ENCODE measurements at regions not wholly inside any gene's neighbourhood (a gene's known extent, or its start where the extent isn't known, plus 50 kb on each side); places are given as distances from the start of the nearest gene placed in this dataset.

DNA sequence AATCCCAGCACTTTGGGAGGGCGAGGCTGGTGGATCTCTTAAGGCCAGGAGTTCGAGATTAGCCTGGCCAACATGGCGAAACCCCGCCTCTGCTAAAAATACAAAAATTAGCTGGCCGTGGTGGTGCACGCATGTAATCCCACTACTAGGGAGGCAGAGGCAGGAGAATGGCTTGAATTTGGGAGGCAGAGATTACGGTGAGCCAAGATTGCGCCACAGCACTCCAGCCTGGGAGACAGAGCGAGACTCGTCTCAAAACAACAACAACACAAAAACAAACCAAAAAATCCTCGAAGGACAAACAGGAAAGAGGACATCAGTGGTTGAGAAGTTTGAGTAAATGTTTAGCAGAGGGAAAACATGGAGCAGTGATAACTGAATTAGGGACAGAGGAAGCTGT lies 52.3 kb upstream of the FAM3C start:
- H3K36me3 ChIP-seq = no peaks in the 10 kb centered on the region
- in situ Hi-C loops (cut with MboI; ENCODE audit: low sequenced_read_pairs in 4 of 4) (no loop called here), intact Hi-C loops (cut with DNase I; ENCODE audit: low total_unique reads) (no loop called here)
- TF ChIP-seq, protein P1, sequence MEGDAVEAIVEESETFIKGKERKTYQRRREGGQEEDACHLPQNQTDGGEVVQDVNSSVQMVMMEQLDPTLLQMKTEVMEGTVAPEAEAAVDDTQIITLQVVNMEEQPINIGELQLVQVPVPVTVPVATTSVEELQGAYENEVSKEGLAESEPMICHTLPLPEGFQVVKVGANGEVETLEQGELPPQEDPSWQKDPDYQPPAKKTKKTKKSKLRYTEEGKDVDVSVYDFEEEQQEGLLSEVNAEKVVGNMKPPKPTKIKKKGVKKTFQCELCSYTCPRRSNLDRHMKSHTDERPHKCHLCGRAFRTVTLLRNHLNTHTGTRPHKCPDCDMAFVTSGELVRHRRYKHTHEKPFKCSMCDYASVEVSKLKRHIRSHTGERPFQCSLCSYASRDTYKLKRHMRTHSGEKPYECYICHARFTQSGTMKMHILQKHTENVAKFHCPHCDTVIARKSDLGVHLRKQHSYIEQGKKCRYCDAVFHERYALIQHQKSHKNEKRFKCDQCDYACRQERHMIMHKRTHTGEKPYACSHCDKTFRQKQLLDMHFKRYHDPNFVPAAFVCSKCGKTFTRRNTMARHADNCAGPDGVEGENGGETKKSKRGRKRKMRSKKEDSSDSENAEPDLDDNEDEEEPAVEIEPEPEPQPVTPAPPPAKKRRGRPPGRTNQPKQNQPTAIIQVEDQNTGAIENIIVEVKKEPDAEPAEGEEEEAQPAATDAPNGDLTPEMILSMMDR (IDR thresholded peaks at IDR 0.05 in 4 of 5, conservative IDR thresholded peaks at IDR 0.05 in 1 of 5) = no peak
- no peak for TF ChIP-seq POLR2A (IDR thresholded peaks at IDR 0.05)
- DNase-seq = no peak
- no peaks in the 10 kb centered on the region for H3K27me3 ChIP-seq
- H3K4me1 ChIP-seq = no peaks in the 10 kb centered on the region
- H3K27ac ChIP-seq = no peak overlapping the region
- no peak for ATAC-seq
- H3K4me3 ChIP-seq = no peak overlapping the region
- no peaks in the 10 kb centered on the region for H3K9me3 ChIP-seq

- peak in 1 of 2 donors; percentile 44 for ATAC-seq
- no peak overlapping the region for H3K4me3 ChIP-seq
Observed at GRCh38 chr7:121447911-121448300, 51.8 kb upstream of the FAM3C start.

GRCh38 chr7:121447243-121447910 lies 51.3 kb upstream of the FAM3C start:
- peak; percentile 56 to 62 for ATAC-seq
- TF ChIP-seq, protein P1 (IDR thresholded peaks at IDR 0.05 in 4 of 5, conservative IDR thresholded peaks at IDR 0.05 in 1 of 5) = no peak
- no peak for TF ChIP-seq POLR2A (IDR thresholded peaks at IDR 0.05)
- peak; percentile 13 to 45 for DNase-seq
- in situ Hi-C loops (cut with MboI; ENCODE audit: low sequenced_read_pairs in 4 of 4) (no loop called here), intact Hi-C loops (cut with DNase I; ENCODE audit: low total_unique reads) (no loop called here)
- H3K36me3 ChIP-seq = no peaks in the 10 kb centered on the region
- H3K4me3 ChIP-seq = no peak overlapping the region
- no peaks in the 10 kb centered on the region for H3K27me3 ChIP-seq
- no peaks in the 10 kb centered on the region for H3K4me1 ChIP-seq
- peak overlapping the region in 3 of 4 donors; percentile 21 to 51 (median 41) for H3K27ac ChIP-seq
- no peaks in the 10 kb centered on the region for H3K9me3 ChIP-seq

More at GRCh38 chr7:121447911-121448300, 51.8 kb upstream of the FAM3C start:
- H3K9me3 ChIP-seq = no peaks in the 10 kb centered on the region
- no peaks in the 10 kb centered on the region for H3K27me3 ChIP-seq
- peak overlapping the region in 3 of 4 donors; percentile 21 to 51 (median 41) for H3K27ac ChIP-seq
- in situ Hi-C loops (cut with MboI; ENCODE audit: low sequenced_read_pairs in 4 of 4) (no loop called here), intact Hi-C loops (cut with DNase I; ENCODE audit: low total_unique reads) (no loop called here)
- H3K4me1 ChIP-seq = no peaks in the 10 kb centered on the region
- DNase-seq = no peak
- TF ChIP-seq, protein P1 (IDR thresholded peaks at IDR 0.05 in 4 of 5, conservative IDR thresholded peaks at IDR 0.05 in 1 of 5) = no peak
- TF ChIP-seq POLR2A (IDR thresholded peaks at IDR 0.05) = no peak
- H3K36me3 ChIP-seq = no peaks in the 10 kb centered on the region

DNA sequence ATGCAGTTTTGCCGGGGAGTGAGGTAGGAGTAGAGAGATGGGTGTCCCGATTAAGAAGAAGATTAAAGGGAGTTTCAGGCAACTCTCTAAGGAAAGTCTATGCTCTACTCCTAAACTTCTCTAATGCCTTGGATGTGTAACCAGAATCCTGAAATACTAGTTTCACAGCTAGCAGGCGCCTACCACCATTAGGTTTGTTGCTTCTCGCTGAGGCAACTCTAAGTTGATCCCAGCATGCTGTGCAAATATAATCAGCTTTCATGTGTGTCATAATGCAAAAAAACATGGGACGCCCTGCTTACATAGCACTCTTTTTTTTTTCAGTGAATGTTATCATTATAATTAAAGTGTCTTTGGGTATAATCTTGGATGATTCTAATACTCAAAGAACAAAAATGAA lies 50.4 kb upstream of the FAM3C start:
- H3K4me3 ChIP-seq = no peak overlapping the region
- intact Hi-C loops (cut with DNase I; ENCODE audit: low total_unique reads) (no loop called here), in situ Hi-C loops (cut with MboI; ENCODE audit: low sequenced_read_pairs in 4 of 4) (no loop called here)
- ATAC-seq (no peak), DNase-seq (no peak)
- H3K4me1 ChIP-seq = no peaks in the 10 kb centered on the region
- H3K36me3 ChIP-seq = no peaks in the 10 kb centered on the region
- no peak for TF ChIP-seq POLR2A (IDR thresholded peaks at IDR 0.05)
- TF ChIP-seq, protein P1 (IDR thresholded peaks at IDR 0.05 in 4 of 5, conservative IDR thresholded peaks at IDR 0.05 in 1 of 5) = no peak
- no peaks in the 10 kb centered on the region for H3K27me3 ChIP-seq
- no peaks in the 10 kb centered on the region for H3K9me3 ChIP-seq
- peak overlapping the region in 2 of 4 donors; percentile 41 to 51 for H3K27ac ChIP-seq

All from gastrocnemius medialis (tissue), 4 donors.